GM18502 (cell line): ENCODE measurements at regions not wholly inside any gene's neighbourhood (a gene's known extent, or its start where the extent isn't known, plus 50 kb on each side); places are given as distances from the start of the nearest gene placed in this dataset.

ENCODE experiments used
- ATAC-seq: cut with Tn5 transposase; IDR thresholded peaks from one replicate; pipeline ENCODE4 v1.9.1; 2021; ENCODE audit warnings: mild to moderate bottlenecking; ENCODE audit not compliant: unreplicated experiment, poor library complexity

DNA sequence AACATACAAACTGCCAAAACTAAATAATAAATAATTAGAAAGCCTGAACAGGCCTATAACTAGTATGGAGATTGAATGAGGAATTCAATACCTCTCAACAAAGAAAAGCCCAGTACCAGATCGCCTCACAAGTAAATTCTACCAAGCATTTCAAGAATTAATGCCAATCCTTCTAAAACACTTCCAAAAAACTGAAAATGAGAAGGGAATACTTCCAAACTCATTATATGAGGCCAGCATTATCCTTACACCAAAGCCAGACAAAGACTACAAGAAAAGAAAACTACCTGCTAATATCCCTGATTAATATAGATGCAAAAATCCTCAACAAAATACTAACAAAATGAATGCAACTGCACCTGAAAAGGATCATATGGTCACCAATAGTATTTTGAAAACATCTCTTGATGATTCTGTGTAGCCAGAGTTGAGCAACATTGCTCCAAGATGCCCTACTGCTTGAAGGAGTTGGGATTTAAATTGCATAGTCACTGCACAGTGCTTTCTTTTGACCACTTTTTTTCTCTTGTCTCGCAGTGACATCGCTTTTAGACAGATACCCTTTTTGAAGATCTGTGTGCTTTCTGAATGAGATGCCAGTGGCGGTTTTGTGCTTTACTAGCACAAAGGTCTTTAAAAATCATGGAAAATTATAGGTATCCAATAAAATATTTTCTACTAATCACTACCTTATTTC, 487.2 kb upstream of the RASGRP1 start:
- ATAC-seq = no peak

DNA sequence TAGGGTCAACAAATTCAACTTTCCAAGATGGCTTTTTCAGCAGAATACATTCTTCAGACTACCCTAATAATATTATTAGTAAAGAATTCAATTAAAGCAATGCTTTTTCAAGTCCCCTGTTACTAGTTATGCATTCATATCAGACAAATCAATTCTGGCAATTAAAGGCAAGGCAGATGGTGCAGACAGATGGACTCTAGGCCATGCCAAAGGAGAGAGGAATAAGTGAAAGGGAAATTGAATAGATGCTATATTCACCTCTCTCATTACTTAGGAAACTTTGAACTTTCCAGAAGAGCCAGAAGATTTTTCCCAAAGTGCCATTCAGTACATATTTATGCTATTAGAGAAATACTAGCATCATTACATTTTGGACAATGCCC, 487.7 kb upstream of the RASGRP1 start:
- ATAC-seq = no peak

DNA sequence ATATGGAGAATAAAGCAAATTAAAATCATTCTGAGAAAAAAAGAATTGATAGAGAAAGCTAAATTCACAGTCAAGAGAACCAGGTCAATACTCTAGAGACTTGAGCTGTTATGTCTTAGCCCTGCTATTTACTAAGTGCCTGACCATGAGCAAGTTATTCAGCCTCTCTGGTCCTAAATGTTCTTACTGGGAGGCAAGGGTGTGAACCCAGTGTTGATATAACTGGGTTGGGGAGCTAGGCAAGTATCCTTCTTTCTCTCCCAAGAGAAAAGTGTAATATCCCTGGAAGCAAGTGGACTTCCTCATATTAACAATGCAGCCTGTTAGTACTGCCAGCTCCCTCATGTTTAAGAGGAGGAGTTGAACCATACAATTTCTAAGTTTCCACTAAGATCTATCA, 488.9 kb upstream of the RASGRP1 start:
- ATAC-seq = no peak

DNA sequence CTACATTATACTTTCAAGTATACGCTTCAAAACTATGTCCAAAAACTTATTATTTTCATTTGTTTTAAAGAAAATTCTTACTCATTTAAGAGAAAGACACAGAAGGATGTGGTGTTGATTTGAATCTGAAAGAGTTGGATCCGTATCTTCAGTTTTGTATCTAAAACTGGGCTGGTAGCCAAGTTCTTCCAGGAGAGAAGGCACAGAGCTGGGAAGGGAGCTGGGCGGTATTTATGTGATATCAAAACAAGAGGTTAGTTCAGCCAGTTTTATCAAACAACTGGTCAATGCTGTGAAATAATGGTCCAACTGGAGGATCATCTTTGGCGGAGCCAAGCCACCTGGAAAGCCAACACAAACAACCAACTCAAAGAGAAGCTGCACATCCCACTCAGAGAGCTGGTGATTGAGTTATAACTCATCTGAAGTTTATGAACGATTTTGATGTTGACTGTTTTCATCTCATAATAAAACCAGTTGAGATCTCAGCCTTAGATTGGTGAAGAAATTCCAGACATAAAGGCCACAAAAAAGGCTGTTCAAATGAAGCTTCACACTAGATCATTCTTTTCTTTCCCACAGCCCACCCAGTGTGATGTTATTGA, 489.6 kb upstream of the RASGRP1 start:
- no peak for ATAC-seq

DNA sequence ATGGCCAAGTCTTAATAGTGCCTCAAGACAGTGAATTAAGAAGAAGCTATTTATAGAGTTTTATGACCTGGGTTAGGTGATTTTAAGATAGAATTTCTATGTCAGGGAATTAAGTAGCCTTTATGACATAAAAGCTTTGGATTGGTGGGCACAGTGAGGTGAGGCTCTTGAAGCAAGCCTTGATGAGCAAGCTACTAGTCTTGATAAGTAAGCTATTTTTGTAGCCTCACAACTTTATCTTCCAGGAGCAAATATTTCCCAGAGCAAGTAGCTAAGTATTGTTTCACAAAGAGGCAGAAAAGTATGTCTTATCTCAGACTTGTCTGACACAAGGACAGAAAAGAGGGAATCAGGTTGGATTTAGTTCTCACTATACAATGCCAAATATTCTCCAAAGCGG, 491.7 kb upstream of the RASGRP1 start:
- ATAC-seq = no peak

DNA sequence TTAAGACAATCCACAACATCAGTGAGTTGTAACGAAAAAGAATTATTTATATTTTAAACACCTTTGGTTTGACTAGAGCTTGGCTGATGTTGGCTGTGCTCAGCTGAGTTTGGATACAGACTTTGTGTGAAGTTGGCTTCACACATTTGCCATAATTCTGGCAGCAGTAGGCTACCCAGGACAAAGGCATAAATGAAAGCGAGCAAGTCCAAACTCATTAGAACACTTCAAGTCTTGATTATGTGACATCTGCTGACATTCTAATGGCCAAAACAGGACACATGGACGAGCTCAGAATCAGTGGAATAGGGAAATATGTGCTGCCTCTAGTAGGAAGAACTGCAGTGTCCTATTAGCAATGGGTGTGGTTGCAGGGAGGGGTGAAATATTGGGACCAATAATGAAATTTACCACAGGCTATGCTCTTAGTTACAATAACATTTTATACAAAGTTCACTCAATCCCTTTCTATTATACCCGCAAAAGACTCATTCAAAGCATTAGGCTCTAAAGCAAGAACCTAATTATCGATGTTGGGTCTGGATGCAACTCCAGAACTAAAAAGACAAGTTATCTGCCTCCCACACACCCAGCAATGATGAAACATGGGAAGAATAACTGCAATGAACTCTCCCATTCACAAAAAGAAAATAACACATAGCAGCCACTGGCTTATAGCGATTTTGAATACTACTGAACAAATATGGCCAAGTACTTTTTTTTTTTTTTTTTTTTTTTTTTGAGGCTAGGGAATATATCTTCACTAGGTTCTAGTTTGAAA, 493.9 kb upstream of the RASGRP1 start:
- ATAC-seq = no peak

DNA sequence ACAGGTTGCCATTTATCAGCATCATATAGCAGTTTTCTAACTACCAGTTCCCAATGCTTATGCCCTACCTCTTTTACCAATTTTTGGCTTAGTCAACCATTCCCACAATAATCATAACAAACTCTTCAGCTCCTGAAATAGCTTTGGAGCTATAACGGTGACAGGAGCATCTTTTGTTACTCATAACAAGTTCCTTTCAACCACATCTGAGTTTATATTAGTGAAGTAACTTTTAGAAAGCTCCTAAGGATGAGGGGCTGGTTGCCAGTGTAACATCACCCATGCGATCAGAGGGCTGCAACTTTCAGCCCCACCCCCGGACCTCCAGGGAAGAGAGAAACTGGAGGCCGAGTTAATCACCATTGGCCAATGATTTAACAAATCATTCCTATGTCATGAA, 495.3 kb upstream of the RASGRP1 start:
- no peak for ATAC-seq

DNA sequence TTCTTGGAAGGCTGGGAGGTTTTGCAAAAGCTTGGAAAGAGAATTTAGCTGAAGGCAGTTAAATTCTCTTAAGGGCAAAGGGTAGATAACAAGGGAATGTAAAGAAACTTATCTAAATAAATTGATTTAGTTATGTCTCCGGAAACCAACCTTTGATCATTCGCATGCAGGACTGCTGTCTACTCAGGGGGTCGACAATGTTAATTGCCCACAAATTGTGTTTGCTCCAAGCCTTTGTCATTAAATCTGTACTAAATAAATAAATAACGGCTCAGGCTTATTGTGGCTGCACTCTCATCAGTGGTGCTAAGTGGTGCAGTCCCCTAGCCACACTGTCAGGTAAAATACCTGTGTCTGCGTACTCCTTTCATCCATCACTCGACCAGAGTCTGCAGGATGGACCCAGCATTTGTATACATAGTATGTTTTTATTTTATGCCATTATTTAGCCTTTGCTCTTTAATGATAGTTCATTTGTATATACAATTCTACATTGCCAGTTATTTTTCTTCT, 497.4 kb upstream of the RASGRP1 start:
- ATAC-seq = no peak

DNA sequence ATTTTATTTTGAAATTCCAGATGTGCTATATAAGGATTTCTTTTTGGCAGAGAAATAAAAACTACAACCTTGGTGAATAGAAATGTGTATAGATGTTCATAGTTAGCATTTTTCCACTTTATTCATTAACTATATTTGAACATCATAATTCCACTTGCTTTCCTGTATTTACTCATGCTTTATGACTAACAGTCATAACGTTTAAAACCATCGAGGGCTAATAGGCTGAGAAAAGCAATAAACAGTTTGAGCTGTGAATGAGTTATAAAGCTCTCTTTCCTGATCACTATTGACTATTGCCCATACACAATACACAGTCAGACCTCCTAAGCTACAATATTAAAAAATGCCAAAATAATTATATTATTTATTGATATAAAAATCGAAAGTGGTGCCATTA, 502.1 kb upstream of the RASGRP1 start:
- no peak for ATAC-seq

DNA sequence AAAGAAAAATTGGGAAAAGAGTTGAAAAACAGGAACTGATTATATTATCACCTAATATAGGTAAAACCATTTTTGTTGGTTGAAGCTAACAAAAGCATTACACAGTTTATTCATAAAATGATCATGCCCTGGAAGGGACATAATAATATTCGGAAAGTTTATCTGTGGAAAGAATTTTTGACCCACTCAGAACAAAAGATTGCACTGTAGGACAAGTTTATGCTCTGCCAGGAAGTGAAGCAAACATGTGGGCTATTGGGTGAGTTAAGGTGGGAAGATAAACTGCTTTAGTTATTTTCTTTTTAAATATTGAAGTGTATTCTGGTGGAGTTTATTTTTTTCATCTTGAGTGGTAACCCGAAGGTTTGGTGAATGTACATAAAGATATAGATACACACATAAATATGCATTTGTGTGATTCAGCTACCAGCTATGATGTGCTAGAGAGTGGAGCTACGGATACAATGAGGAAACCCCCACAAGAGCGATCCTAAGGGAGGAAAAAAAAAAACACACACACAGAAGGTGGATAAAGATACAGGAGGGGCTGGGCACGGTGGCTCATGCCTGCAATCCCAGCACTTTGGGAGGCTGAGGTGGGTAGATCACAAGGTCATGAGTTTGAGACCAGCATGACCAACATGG, 506.4 kb upstream of the THBS1 start:
- ATAC-seq = no peak

DNA sequence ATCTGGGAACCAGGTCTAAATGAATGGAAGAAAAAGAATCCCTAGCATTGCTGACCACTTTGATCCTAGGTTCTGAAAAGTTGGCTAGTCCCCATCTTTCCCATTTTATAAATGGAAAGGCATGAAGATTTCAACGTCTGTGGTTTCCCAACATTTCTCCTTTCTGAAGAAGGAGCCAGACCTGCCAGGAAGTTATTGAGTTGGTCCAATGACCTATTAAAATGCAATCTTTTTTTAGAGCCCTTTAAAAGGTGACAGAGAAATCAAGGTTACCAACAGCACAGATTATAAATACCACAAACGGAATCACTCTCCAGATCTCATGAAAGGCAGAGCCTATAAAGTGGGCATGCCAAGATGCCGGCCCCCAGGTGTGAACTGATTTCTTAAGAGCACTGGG, 505.6 kb upstream of the THBS1 start:
- ATAC-seq = no peak

DNA sequence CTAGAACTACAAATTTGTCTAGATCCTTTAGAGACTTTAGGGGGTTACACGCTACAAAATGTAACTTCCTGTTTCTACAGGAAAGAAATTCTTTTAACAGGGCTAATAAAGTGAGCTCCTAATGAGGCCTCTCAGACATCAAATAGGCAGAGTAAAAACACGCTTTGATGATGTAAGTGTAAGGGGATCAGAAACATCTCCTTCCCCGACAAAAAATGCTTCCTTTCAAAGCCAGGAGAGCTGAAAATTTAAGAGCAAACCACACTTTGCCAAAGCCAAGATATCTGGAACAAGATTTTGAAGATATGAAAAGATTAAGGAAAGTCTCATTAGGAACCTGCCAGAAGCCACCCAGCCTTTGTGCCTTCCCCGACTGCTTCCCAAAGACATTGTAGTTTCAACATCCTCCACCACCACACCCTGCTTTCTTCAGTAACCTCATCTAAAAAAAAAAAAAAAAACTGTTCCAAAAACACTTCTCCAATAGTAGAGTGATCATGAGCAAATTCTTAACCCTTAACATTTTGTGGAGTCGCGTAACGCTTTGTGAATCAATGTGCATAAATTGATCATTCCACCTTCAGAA, 505.0 kb upstream of the THBS1 start:
- no peak for ATAC-seq

DNA sequence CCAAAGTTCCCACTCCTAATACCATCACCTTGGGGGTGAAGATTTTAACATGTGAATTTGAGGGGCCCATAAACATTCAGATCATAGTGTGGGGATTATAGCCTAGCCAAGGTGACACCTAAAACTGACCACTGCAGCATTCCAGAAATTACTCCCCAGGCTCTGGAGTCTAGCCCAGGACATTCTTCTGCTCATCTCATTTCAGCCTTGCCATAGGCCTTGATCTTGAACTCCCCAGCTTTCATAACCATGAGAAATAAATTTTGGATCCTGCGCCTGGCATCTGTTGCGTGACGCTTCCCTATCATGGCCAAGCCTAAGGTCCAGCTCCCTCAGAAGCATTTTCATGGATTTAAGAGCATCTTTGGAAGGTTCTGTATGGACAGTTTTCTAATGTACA, 502.9 kb upstream of the THBS1 start:
- no peak for ATAC-seq

DNA sequence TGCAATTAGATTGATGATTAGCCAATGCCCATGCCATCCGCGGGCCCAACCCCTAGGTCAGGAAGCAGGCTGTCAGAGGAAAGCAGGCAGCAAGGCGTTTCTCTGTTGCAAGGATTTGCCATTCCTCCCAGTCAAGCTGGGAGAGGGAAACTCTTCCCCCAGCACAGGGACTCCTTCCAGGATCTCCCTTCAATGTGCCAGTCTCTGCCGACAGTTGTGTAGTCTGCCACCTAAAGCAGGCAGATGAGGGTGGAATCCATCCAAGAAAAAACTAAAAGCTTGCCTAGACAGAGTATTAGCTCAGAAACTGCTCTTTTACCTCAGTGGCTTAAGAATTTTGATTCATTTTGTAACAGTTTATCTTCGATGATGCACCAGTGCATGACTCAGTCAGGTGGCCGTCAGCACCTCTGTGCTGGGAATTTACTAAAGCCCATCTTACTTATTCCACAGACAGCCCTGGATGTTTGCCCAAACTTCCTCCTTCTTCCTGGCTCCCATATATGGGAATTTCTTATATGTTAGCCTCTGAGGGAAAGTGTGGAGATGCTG, 501.5 kb upstream of the THBS1 start:
- no peak for ATAC-seq

DNA sequence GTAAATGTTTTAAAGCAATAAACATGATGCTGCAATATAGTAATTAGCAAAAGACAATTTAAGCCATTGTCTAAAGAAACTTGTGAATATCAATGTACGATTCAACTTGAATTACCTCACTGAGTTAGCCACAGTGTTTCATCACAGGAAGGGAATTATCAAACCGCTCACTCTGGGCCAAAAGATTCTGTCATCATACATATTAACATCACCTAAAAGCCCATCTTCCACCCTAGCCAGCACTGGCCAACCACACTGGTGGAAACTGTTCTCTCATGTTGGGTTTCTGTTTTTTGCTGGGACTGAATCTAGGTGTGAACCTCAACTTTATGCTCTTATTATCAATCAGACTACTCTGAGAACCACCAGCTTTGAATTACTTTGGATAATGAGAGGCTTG, 497.7 kb upstream of the THBS1 start:
- no peak for ATAC-seq

DNA sequence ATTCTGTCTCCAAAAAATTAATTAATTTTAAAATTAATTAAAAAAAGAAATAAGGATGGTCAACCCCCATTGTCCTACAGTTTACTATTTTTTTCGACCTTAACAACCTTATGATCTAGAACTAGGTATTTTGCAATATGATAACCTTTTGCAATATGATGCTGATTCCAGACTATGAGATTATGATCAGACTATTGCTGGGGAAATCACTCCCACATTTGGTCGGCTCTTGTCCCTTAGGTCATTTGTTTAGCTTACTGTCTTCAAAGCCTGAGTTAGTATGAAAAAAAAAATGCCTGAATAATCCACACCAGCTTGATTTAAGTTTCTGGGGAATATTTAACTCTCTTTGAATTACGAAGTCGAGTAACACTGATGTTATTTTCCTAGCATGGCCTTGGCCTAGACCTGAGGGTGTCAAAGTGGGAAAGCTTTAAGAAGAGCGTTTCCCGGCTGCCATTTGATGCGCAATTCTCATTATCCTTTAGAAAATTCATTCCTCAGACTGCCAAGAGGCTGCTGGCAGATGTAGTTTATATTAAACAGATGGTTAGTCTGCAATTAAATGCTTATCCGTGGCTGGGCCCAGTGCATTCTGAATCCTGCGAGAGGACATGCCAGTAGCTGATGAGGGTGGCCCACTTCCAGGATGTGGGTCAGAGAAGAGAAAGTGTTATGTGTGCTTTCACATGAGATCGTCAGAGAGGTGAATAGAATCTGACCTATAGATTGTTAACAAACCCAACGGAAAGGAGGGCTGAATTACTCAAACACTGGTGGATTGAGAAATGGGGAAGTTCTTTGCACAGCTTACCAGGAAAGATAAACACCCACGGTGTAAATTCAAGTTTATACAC, 496.0 kb upstream of the THBS1 start:
- no peak for ATAC-seq

DNA sequence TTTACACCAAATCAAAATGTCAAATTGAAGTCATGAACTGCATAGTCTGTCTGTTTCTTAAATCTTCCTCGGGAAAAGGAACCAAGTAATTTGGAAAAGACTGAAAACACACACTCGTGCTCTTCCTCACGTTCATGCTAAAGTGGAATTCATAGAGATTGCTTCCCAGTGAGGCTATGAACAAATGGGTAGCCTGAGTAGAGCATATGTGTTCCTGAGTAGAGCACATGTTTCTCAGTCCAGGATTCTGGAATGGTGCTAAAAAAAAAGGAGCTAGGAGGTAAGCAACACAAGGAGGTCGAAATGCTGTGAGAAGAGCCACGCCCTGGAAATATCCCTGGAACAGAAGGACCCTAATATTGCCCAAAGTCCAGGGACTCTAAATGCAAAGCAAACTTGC, 494.2 kb upstream of the THBS1 start:
- ATAC-seq = no peak

DNA sequence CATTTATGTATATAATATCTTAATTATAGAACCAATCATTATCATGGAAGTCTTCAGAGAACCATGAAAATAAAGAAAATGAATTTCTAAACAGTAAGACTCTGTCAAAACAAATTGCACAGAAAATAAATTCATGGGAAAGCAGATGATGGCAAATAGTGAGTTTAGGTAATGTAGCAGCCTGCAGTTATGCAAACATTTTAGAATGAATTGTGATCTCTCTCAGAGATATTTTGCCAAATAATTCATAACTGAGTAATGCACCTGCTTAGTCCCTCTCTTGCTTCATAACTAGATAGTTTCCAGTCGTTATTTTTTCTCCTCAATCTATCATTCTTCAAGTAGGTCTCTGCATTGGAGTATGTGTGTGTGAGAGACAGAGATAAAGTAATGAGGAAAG, 492.7 kb upstream of the THBS1 start:
- no peak for ATAC-seq

DNA sequence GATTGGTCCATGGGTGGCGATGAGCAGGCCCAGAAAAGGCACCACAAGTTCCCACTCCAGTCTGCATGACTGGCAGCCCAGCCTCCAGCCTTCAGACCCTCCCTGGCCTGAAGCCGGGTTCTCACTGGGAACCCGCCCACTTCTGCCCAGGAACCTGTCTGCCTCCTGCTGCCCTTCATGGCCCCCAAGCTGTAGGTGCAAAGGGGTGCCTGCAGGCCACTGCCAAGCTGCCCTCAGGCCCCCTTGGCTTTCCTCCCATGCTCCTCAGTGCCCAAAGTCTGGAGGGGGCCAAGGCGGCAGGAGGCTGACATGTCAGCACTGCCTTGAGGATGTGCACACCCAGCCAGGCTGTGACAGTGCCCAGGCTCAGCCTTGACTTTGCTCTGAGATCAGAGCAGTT, 488.5 kb upstream of the THBS1 start:
- no peak for ATAC-seq
